Testis (tissue), 2 donors: ENCODE measurements at regions not wholly inside any gene's neighbourhood (a gene's known extent, or its start where the extent isn't known, plus 50 kb on each side); places are given as distances from the start of the nearest gene placed in this dataset.

Source experiments
- DNase-seq: peaks from one replicate; pipeline ENCODE4 v3.0.0-alpha.2; 2019
- H3K27ac ChIP-seq, 2 donors: fragments of 200-600 bp; sonication (generic); one replicate each; pipeline ENCODE4 v1.5.1; 2019
- H3K27me3 ChIP-seq: fragments of 200-600 bp; sonication (generic); one replicate; pipeline ENCODE4 v1.5.1; 2019
- H3K36me3 ChIP-seq: fragments of 200-600 bp; sonication (generic); one replicate; pipeline ENCODE4 v1.5.1; 2017; ENCODE audit warnings: low read depth; ENCODE audit errors: missing control alignments
- H3K4me1 ChIP-seq: fragments of 200-600 bp; sonication (generic); one replicate; pipeline ENCODE4 v1.5.1; 2019
- H3K4me3 ChIP-seq, 2 donors: fragments of 200-600 bp; sonication (generic); one replicate each; pipeline ENCODE4 v1.5.1; 2017 to 2019
- H3K9me3 ChIP-seq: fragments of 200-600 bp; sonication (generic); one replicate; pipeline ENCODE4 v1.5.1; 2017
- CTCF ChIP-seq, 3 experiments: fragments of 450-650 bp in 2 of 3; fragments of 200-600 bp in 1 of 3; sonication (generic) in 1 of 3; IDR thresholded peaks; one replicate each; pipeline ENCODE4 v1.5.1; 2016 to 2019; ENCODE audit warnings: antibody characterized with exemption in 3 of 3, mild to moderate bottlenecking in 2 of 3, moderate library complexity in 1 of 3
- POLR2A ChIP-seq: fragments of 450-650 bp; IDR thresholded peaks from one replicate; pipeline ENCODE4 v1.6.1; 2017; ENCODE audit warnings: antibody characterized with exemption, mild to moderate bottlenecking, moderate library complexity
- WGBS, 2 donors: methylation state at CpG; one replicate each; pipeline ENCODE4 v1.1.5; 2018; 5-methylcytosine and 5-hydroxymethylcytosine counted together
- intact Hi-C: fragments of 100-400 bp; cut with DNase I; formaldehyde crosslinking; loops from one replicate; pipeline ENCODE4 v1.15.1; 2023; ENCODE audit warnings: low total_unique reads

- H3K27me3 ChIP-seq, result no peaks in the 10 kb centered on the region
- no peaks in the 10 kb centered on the region for H3K36me3 ChIP-seq
- intact Hi-C loops, result no loop called here
- 71 to 78% methylated on average over 2 of the region's 2 CpGs for WGBS, 2 donors
- DNase-seq, result no peak
- no peak overlapping the region for H3K4me3 ChIP-seq
- no peaks in the 10 kb centered on the region for H3K9me3 ChIP-seq
- TF ChIP-seq CTCF (IDR thresholded peaks at IDR 0.05), result no peak
- no peak for TF ChIP-seq POLR2A
- H3K27ac ChIP-seq, result no peak overlapping the region
- no peaks in the 10 kb centered on the region for H3K4me1 ChIP-seq
Observed at GRCh38 chr16:9682320-9682719, 499.9 kb downstream of the GRIN2A start.

GRCh38 chr16:9683677-9684076 is 498.6 kb downstream of the GRIN2A start:
- TF ChIP-seq POLR2A, result no peak
- TF ChIP-seq CTCF (IDR thresholded peaks at IDR 0.05), result no peak
- intact Hi-C loops, result no loop called here
- H3K36me3 ChIP-seq, result no peaks in the 10 kb centered on the region

GRCh38 chr16:9687737-9688319 is 494.4 kb downstream of the GRIN2A start:
- Histone ChIP-seq H3K27ac (no peak overlapping the region), H3K4me1 (no peaks in the 10 kb centered on the region), H3K4me3 (no peak overlapping the region), H3K36me3 (no peaks in the 10 kb centered on the region), H3K27me3 (no peaks in the 10 kb centered on the region), H3K9me3 (no peaks in the 10 kb centered on the region)
- no peak for TF ChIP-seq POLR2A
- no peak for TF ChIP-seq CTCF (IDR thresholded peaks at IDR 0.05)
- WGBS, 2 donors, result 83 to 88% methylated on average over 4 of the region's 4 CpGs
- no peak for DNase-seq
- intact Hi-C loops, result no loop called here

More at GRCh38 chr16:9683677-9684076, 498.6 kb downstream of the GRIN2A start:
- H3K9me3 ChIP-seq, result no peaks in the 10 kb centered on the region
- no peaks in the 10 kb centered on the region for H3K4me1 ChIP-seq
- H3K27ac ChIP-seq, result no peak overlapping the region
- H3K4me3 ChIP-seq, result no peak overlapping the region
- DNase-seq, result no peak
- no peaks in the 10 kb centered on the region for H3K27me3 ChIP-seq

- Histone ChIP-seq H3K36me3 (no peaks in the 10 kb centered on the region), H3K9me3 (no peaks in the 10 kb centered on the region), H3K27ac (no peak overlapping the region), H3K4me1 (no peaks in the 10 kb centered on the region), H3K27me3 (no peaks in the 10 kb centered on the region), H3K4me3 (no peak overlapping the region)
- no peak for TF ChIP-seq CTCF (IDR thresholded peaks at IDR 0.05)
- TF ChIP-seq POLR2A, result no peak
- intact Hi-C loops, result no loop called here
- DNase-seq, result no peak
Observed at GRCh38 chr16:9689597-9689996, 492.6 kb downstream of the GRIN2A start.

- Histone ChIP-seq H3K4me1 (no peaks in the 10 kb centered on the region), H3K4me3 (no peak overlapping the region), H3K27me3 (no peaks in the 10 kb centered on the region), H3K36me3 (no peaks in the 10 kb centered on the region), H3K9me3 (no peaks in the 10 kb centered on the region), H3K27ac (no peak overlapping the region)
- intact Hi-C loops, result no loop called here
- 73 to 93% methylated on average over 3 of the region's 3 CpGs for whole genome bisulfite sequencing, 2 donors
- no peak for DNase-seq
- TF ChIP-seq POLR2A (no peak), CTCF (IDR thresholded peaks at IDR 0.05) (no peak)
Observed at GRCh38 chr16:9695152-9695551, 487.1 kb downstream of the GRIN2A start.
